Neutrophil (primary cell): ENCODE measurements at regions not wholly inside any gene's neighbourhood (a gene's known extent, or its start where the extent isn't known, plus 50 kb on each side); places are given as distances from the start of the nearest gene placed in this dataset.

ENCODE experiments used
- H3K27ac ChIP-seq: fragments of 200-600 bp; sonication (generic); 2 replicates; pipeline ENCODE4 v1.5.1; 2016; ENCODE audit warnings: mild to moderate bottlenecking, moderate library complexity
- H3K27me3 ChIP-seq: fragments of 200-600 bp; sonication (generic); 2 replicates; pipeline ENCODE4 v1.6.0; 2016; ENCODE audit warnings: mild to moderate bottlenecking
- H3K36me3 ChIP-seq: fragments of 200-600 bp; sonication (generic); 2 replicates; pipeline ENCODE4 v1.5.1; 2017
- H3K4me1 ChIP-seq, 2 experiments: fragments of 200-600 bp in 1 of 2; sonication (generic) in 1 of 2; 1 replicate in 1 of 2; 2 replicates in 1 of 2; pipeline versions ENCODE4 v1.5.1 to v1.6.1; 2013 to 2016; ENCODE audit warnings: low read depth in 1 of 2, low read length in 1 of 2, mild to moderate bottlenecking in 1 of 2, moderate library complexity in 1 of 2; ENCODE audit not compliant: control insufficient read depth in 1 of 2, insufficient read depth in 1 of 2
- H3K4me3 ChIP-seq, 2 experiments: fragments of 200-600 bp in 1 of 2; sonication (generic) in 1 of 2; 1 replicate in 1 of 2; 2 replicates in 1 of 2; pipeline ENCODE4 v1.5.1; 2013 to 2016; ENCODE audit warnings: low read depth in 1 of 2, low read length in 1 of 2, mild to moderate bottlenecking in 1 of 2, moderate library complexity in 1 of 2
- H3K9me3 ChIP-seq: fragments of 200-600 bp; sonication (generic); 2 replicates; pipeline ENCODE4 v1.5.1; 2016
- CTCF ChIP-seq: fragments of 200-600 bp; sonication (generic); IDR thresholded peaks from 2 replicates; pipeline ENCODE4 v1.5.1; 2016; ENCODE audit warnings: antibody characterized with exemption

- no peak overlapping the region for H3K4me3 ChIP-seq
- no peaks in the 10 kb centered on the region for H3K27me3 ChIP-seq
- H3K9me3 ChIP-seq, result no peaks in the 10 kb centered on the region
- H3K27ac ChIP-seq, result no peak overlapping the region
- TF ChIP-seq CTCF, result no peak
- H3K36me3 ChIP-seq, result no peaks in the 10 kb centered on the region
- H3K4me1 ChIP-seq, result no peaks in the 10 kb centered on the region
These were observed 259.1 kb upstream of the ARPP21 start for GRCh38 chr3:35380196-35380595.

- H3K36me3 ChIP-seq, result no peaks in the 10 kb centered on the region
- H3K27ac ChIP-seq, result no peak overlapping the region
- H3K9me3 ChIP-seq, result no peaks in the 10 kb centered on the region
- no peaks in the 10 kb centered on the region for H3K4me1 ChIP-seq
- no peak for TF ChIP-seq CTCF
- no peak overlapping the region for H3K4me3 ChIP-seq
- no peaks in the 10 kb centered on the region for H3K27me3 ChIP-seq
These were observed 256.1 kb upstream of the ARPP21 start for GRCh38 chr3:35383216-35383615.

GRCh38 chr3:35383719-35384555 is 255.4 kb upstream of the ARPP21 start:
- Histone ChIP-seq H3K36me3 (no peaks in the 10 kb centered on the region), H3K27me3 (no peaks in the 10 kb centered on the region), H3K27ac (no peak overlapping the region), H3K4me3 (no peak overlapping the region), H3K4me1 (no peaks in the 10 kb centered on the region), H3K9me3 (no peaks in the 10 kb centered on the region)
- TF ChIP-seq CTCF, result no peak

GRCh38 chr3:35385271-35385670 is 254.1 kb upstream of the ARPP21 start:
- Histone ChIP-seq H3K9me3 (no peaks in the 10 kb centered on the region), H3K4me3 (no peak overlapping the region), H3K4me1 (no peaks in the 10 kb centered on the region), H3K27ac (no peak overlapping the region), H3K36me3 (no peaks in the 10 kb centered on the region), H3K27me3 (no peaks in the 10 kb centered on the region)
- TF ChIP-seq CTCF, result no peak

GRCh38 chr3:35389907-35390306 is 249.4 kb upstream of the ARPP21 start:
- no peaks in the 10 kb centered on the region for H3K27me3 ChIP-seq

More at GRCh38 chr3:35389907-35390306, 249.4 kb upstream of the ARPP21 start:
- Histone ChIP-seq H3K27ac (no peak overlapping the region), H3K4me3 (no peak overlapping the region), H3K36me3 (no peaks in the 10 kb centered on the region), H3K9me3 (no peaks in the 10 kb centered on the region), H3K4me1 (no peaks in the 10 kb centered on the region)
- TF ChIP-seq CTCF, result no peak
